ENCODE measurements at regions not wholly inside any gene's neighbourhood (a gene's known extent, or its start where the extent isn't known, plus 50 kb on each side); places are given as distances from the start of the nearest gene placed in this dataset.
"Not testable (repeated sequence)": the region's sequence is repeated elsewhere in the genome, so short reads cannot be mapped to it uniquely, and the experiment has no call there.

GRCh38 chr17:68097161-68097805, 61.7 kb downstream of the KPNA2 start:
- no peak for DNase-seq

- not testable (repeated sequence) for DNase-seq
Measured at GRCh38 chr17:68099341-68099753, 63.8 kb downstream of the KPNA2 start.

GRCh38 chr17:68100000-68100641, 64.6 kb downstream of the KPNA2 start:
- DNase-seq = no peak

- peak; percentile 76 to 85 for DNase-seq
Measured at GRCh38 chr17:68101075-68101986, 65.8 kb downstream of the KPNA2 start.

GRCh38 chr17:68101987-68102314, 66.4 kb downstream of the KPNA2 start:
- DNase-seq = no peak

- DNase-seq = no peak
Measured at GRCh38 chr17:68102318-68102758, 66.8 kb downstream of the KPNA2 start.

- DNase-seq = no peak
Measured at GRCh38 chr17:68103148-68103547, 67.6 kb downstream of the KPNA2 start.

- DNase-seq = no peak
Measured at GRCh38 chr17:68106085-68106484, 70.5 kb downstream of the KPNA2 start.

GRCh38 chr17:68107373-68107772, 71.8 kb downstream of the KPNA2 start:
- no peak for DNase-seq

- no peak for DNase-seq
Measured at GRCh38 chr17:68108313-68109000, 72.9 kb downstream of the KPNA2 start.

GRCh38 chr17:68109404-68109803, 73.9 kb downstream of the KPNA2 start:
- DNase-seq = not testable (repeated sequence)

- DNase-seq = not testable (repeated sequence)
Measured at GRCh38 chr17:68116211-68116610, 80.7 kb downstream of the KPNA2 start.

- DNase-seq = no peak
Measured at GRCh38 chr17:68122587-68122986, 87.1 kb downstream of the KPNA2 start.

- no peak for DNase-seq
Measured at GRCh38 chr17:68125111-68125870, 89.8 kb downstream of the KPNA2 start.

GRCh38 chr17:68127914-68128313, 92.4 kb downstream of the KPNA2 start:
- no peak for DNase-seq

GRCh38 chr17:68131456-68131855, 95.9 kb downstream of the KPNA2 start:
- DNase-seq = no peak

GRCh38 chr17:68133346-68134045, 98.0 kb downstream of the KPNA2 start:
- no peak for DNase-seq

- DNase-seq = no peak
Measured at GRCh38 chr17:68134046-68134637, 98.6 kb downstream of the KPNA2 start.

- no peak for DNase-seq
Measured at GRCh38 chr17:68134731-68135130, 99.2 kb downstream of the KPNA2 start.

GRCh38 chr17:68135141-68135887, 99.8 kb downstream of the KPNA2 start:
- DNase-seq = no peak

- DNase-seq = no peak
Measured at GRCh38 chr17:68141050-68141449, 105.5 kb downstream of the KPNA2 start.

Data from NCI-H524 (cell line).